Astrocyte (in vitro differentiated cells and primary cell): ENCODE measurements at regions not wholly inside any gene's neighbourhood (a gene's known extent, or its start where the extent isn't known, plus 50 kb on each side); places are given as distances from the start of the nearest gene placed in this dataset.

Experiments
- DNase-seq: peaks from one replicate; pipeline ENCODE4 v3.0.0-alpha.2; 2010; ENCODE audit warnings: low read depth
- FAIRE-seq: peaks from 2 replicates; lab custom pipeline; 2011; peaks lifted over from hg19 to GRCh38; lab: Jason Lieb, UNC
- H2AFZ ChIP-seq: 2 replicates; pipeline ENCODE4 v1.6.0; 2012; ENCODE audit warnings: low read depth, low read length, inconsistent platforms
- H3K27ac ChIP-seq: 2 replicates; pipeline ENCODE4 v1.5.1; 2011; ENCODE audit warnings: low read depth, low read length, inconsistent platforms
- H3K27me3 ChIP-seq: 2 replicates; pipeline ENCODE4 v1.6.0; 2011; ENCODE audit warnings: low read length, inconsistent platforms; ENCODE audit not compliant: insufficient read depth
- H3K36me3 ChIP-seq: 2 replicates; pipeline ENCODE4 v1.5.1; 2011; ENCODE audit warnings: low read length, inconsistent platforms; ENCODE audit not compliant: insufficient read depth
- H3K4me1 ChIP-seq: 2 replicates; pipeline ENCODE4 v1.5.1; 2011; ENCODE audit warnings: low read length, inconsistent platforms; ENCODE audit not compliant: insufficient read depth
- H3K4me2 ChIP-seq: 2 replicates; pipeline ENCODE4 v1.6.0; 2012; ENCODE audit warnings: low read length, inconsistent platforms
- H3K4me3 ChIP-seq: 2 replicates; pipeline ENCODE4 v1.5.1; 2011; ENCODE audit warnings: low read depth, mild to moderate bottlenecking, low read length, inconsistent platforms; ENCODE audit not compliant: insufficient read depth
- H3K79me2 ChIP-seq: 2 replicates; pipeline ENCODE4 v1.6.0; 2012; ENCODE audit warnings: mild to moderate bottlenecking, low read length, inconsistent platforms; ENCODE audit not compliant: insufficient read depth
- H3K9ac ChIP-seq: 2 replicates; pipeline ENCODE4 v1.6.0; 2012; ENCODE audit warnings: mild to moderate bottlenecking, low read length, inconsistent platforms
- H3K9me3 ChIP-seq: 2 replicates; pipeline ENCODE4 v1.5.1; 2012; ENCODE audit warnings: low read depth, mild to moderate bottlenecking, low read length, inconsistent platforms; ENCODE audit not compliant: insufficient read depth
- H4K20me1 ChIP-seq: 2 replicates; pipeline ENCODE4 v1.6.0; 2012; ENCODE audit warnings: low read length, inconsistent platforms; ENCODE audit not compliant: insufficient read depth
- H3K27ac Mint-ChIP-seq: one replicate; pipeline ENCODE4 v1.8.0; 2021; ENCODE audit warnings: mild to moderate bottlenecking, mixed read lengths; ENCODE audit not compliant: unreplicated experiment
- H3K27me3 Mint-ChIP-seq: one replicate; pipeline ENCODE4 v1.8.0; 2021; ENCODE audit warnings: low read depth, mixed read lengths; ENCODE audit not compliant: unreplicated experiment
- H3K36me3 Mint-ChIP-seq: one replicate; pipeline ENCODE4 v1.8.0; 2021; ENCODE audit warnings: low read depth, mixed read lengths; ENCODE audit not compliant: unreplicated experiment
- H3K4me1 Mint-ChIP-seq: one replicate; pipeline ENCODE4 v1.8.0; 2021; ENCODE audit warnings: low read depth, mixed read lengths; ENCODE audit not compliant: unreplicated experiment
- H3K4me3 Mint-ChIP-seq: one replicate; pipeline ENCODE4 v1.8.0; 2021; ENCODE audit warnings: mild to moderate bottlenecking, moderate library complexity, mixed read lengths; ENCODE audit not compliant: unreplicated experiment
- H3K9me3 Mint-ChIP-seq: one replicate; pipeline ENCODE4 v1.8.0; 2021; ENCODE audit warnings: mild to moderate bottlenecking, mixed read lengths; ENCODE audit not compliant: unreplicated experiment
- CTCF ChIP-seq: IDR thresholded peaks from 2 replicates; pipeline ENCODE4 v1.5.1; 2011; ENCODE audit warnings: low read depth, mild to moderate bottlenecking, inconsistent platforms, low read length, moderate library complexity; ENCODE audit not compliant: insufficient read depth
- EZH2 ChIP-seq: IDR thresholded peaks from 2 replicates; pipeline ENCODE4 v1.6.1; 2012; ENCODE audit warnings: mild to moderate bottlenecking, low read length, inconsistent platforms; ENCODE audit not compliant: insufficient read depth

- DNase-seq, result no peak
- Histone ChIP-seq H3K36me3 (no peaks in the 10 kb centered on the region), H3K4me3 (no peak overlapping the region), H3K27ac (no peak overlapping the region), H4K20me1 (no peaks in the 10 kb centered on the region), H3K27me3 (no peaks in the 10 kb centered on the region), H3K9ac (no peak overlapping the region), H3K4me2 (no peak overlapping the region), H2AFZ (no peak overlapping the region), H3K9me3 (no peaks in the 10 kb centered on the region), H3K79me2 (no peaks in the 10 kb centered on the region), H3K4me1 (peaks cover 5% of the 10 kb centered on the region)
- TF ChIP-seq EZH2, result no peak
- no peak for TF ChIP-seq CTCF
- Mint-ChIP-seq H3K4me3 (no peak overlapping the region), H3K4me1 (peaks cover 12% of the 10 kb centered on the region), H3K9me3 (no peaks in the 10 kb centered on the region), H3K27me3 (peaks cover 4% of the 10 kb centered on the region), H3K36me3 (no peaks in the 10 kb centered on the region), H3K27ac (no peak overlapping the region)
- no peak for FAIRE-seq
Measured at GRCh38 chr13:28579322-28579721, 79.6 kb upstream of the POMP start.

- DNase-seq, result no peak
- Histone ChIP-seq H3K79me2 (no peaks in the 10 kb centered on the region), H2AFZ (no peak overlapping the region), H3K9me3 (no peaks in the 10 kb centered on the region), H3K27me3 (no peaks in the 10 kb centered on the region), H3K4me1 (peaks cover 5% of the 10 kb centered on the region), H3K27ac (no peak overlapping the region), H3K4me3 (no peak overlapping the region), H3K4me2 (no peak overlapping the region), H3K36me3 (no peaks in the 10 kb centered on the region), H4K20me1 (no peaks in the 10 kb centered on the region), H3K9ac (no peak overlapping the region)
- TF ChIP-seq CTCF, result no peak
- no peak for TF ChIP-seq EZH2
- peaks cover 4% of the 10 kb centered on the region for H3K27me3 Mint-ChIP-seq
- H3K4me3 Mint-ChIP-seq, result no peak overlapping the region
- no peaks in the 10 kb centered on the region for H3K36me3 Mint-ChIP-seq
- FAIRE-seq, result no peak
- peaks cover 8% of the 10 kb centered on the region for H3K4me1 Mint-ChIP-seq
- no peaks in the 10 kb centered on the region for H3K9me3 Mint-ChIP-seq
- no peak overlapping the region for H3K27ac Mint-ChIP-seq
Measured at GRCh38 chr13:28576067-28576466, 81.1 kb upstream of the FLT1 start.

- H3K4me2 ChIP-seq, result peak overlapping the region; percentile 43
- peaks cover 5% of the 10 kb centered on the region for H3K4me1 ChIP-seq
- H3K27ac ChIP-seq, result peak overlapping the region; percentile 78
- no peaks in the 10 kb centered on the region for H3K79me2 ChIP-seq
- no peak for FAIRE-seq
- no peaks in the 10 kb centered on the region for H4K20me1 ChIP-seq
- Mint-ChIP-seq H3K4me1 (peaks cover 8% of the 10 kb centered on the region), H3K4me3 (no peak overlapping the region), H3K27ac (no peak overlapping the region), H3K36me3 (no peaks in the 10 kb centered on the region), H3K27me3 (peaks cover 4% of the 10 kb centered on the region), H3K9me3 (no peaks in the 10 kb centered on the region)
- peak overlapping the region; percentile 43 for H3K9ac ChIP-seq
- no peak for DNase-seq
- H3K9me3 ChIP-seq, result no peaks in the 10 kb centered on the region
- H3K27me3 ChIP-seq, result no peaks in the 10 kb centered on the region
- no peak overlapping the region for H3K4me3 ChIP-seq
- H2AFZ ChIP-seq, result no peak overlapping the region
- no peaks in the 10 kb centered on the region for H3K36me3 ChIP-seq
- TF ChIP-seq EZH2 (no peak), CTCF (no peak)
Measured at GRCh38 chr13:28575200-28575599, 80.3 kb upstream of the FLT1 start.
